Esophagus muscularis mucosa (tissue), 4 donors: ENCODE measurements at regions not wholly inside any gene's neighbourhood (a gene's known extent, or its start where the extent isn't known, plus 50 kb on each side); places are given as distances from the start of the nearest gene placed in this dataset.
A peak's percentile ranks its signal among the peaks of the same experiment; 100 is the strongest.
"Not testable (repeated sequence)": the region's sequence is repeated elsewhere in the genome, so short reads cannot be mapped to it uniquely, and the experiment has no call there.

ENCODE experiments used
- DNase-seq: peaks from one replicate; pipeline ENCODE4 v3.0.0-alpha.2; 2017; ENCODE audit errors: extremely low spot score
- H3K27ac ChIP-seq, 4 donors: fragments of 200-600 bp; sonication (generic); replicated peaks in 1 of 4; 1 replicate in 3 of 4; 2 replicates in 1 of 4; pipeline ENCODE4 v1.5.1; 2016 to 2019; ENCODE audit warnings: mild to moderate bottlenecking in 1 of 4
- H3K27me3 ChIP-seq, 4 donors: fragments of 200-600 bp; sonication (generic); one replicate each; pipeline versions ENCODE4 v1.5.1 to v1.6.0; 2016 to 2019
- H3K36me3 ChIP-seq, 4 donors: fragments of 200-600 bp; sonication (generic); one replicate each; pipeline ENCODE4 v1.5.1; 2016 to 2019
- H3K4me1 ChIP-seq, 4 donors: fragments of 200-600 bp; sonication (generic); one replicate each; pipeline ENCODE4 v1.5.1; 2016 to 2019
- H3K4me3 ChIP-seq, 4 donors: fragments of 200-600 bp; sonication (generic); 1 replicate in 2 of 4; 2 replicates in 2 of 4; pipeline ENCODE4 v1.5.1; 2016 to 2019; ENCODE audit warnings: mild to moderate bottlenecking in 4 of 4, moderate library complexity in 1 of 4
- H3K9me3 ChIP-seq, 4 donors: fragments of 200-600 bp; sonication (generic); 1 replicate in 3 of 4; 2 replicates in 1 of 4; pipeline ENCODE4 v1.5.1; 2016 to 2019
- CTCF ChIP-seq, 3 experiments: fragments of 200-600 bp in 2 of 3; fragments of 450-650 bp in 1 of 3; sonication (generic) in 2 of 3; IDR thresholded peaks; one replicate each; pipeline ENCODE4 v1.5.1; 2017 to 2019; ENCODE audit warnings: antibody characterized with exemption in 3 of 3, mild to moderate bottlenecking in 2 of 3, moderate library complexity in 1 of 3
- EP300 ChIP-seq: sonication (generic); formaldehyde crosslinking; IDR thresholded peaks from one replicate; pipeline ENCODE4 v1.6.1; 2017; ENCODE audit warnings: antibody characterized with exemption
- POLR2A ChIP-seq: fragments of 450-650 bp; IDR thresholded peaks from one replicate; pipeline ENCODE4 v1.6.1; 2017; ENCODE audit warnings: antibody characterized with exemption, moderate library complexity, mild to moderate bottlenecking, low read depth
- POLR2AphosphoS5 ChIP-seq, 2 donors: sonication (generic); formaldehyde crosslinking; IDR thresholded peaks; one replicate each; pipeline ENCODE4 v1.6.1; 2017; ENCODE audit warnings: antibody characterized with exemption in 2 of 2
- WGBS: methylation state at CpG from one replicate; pipeline ENCODE4 v1.1.5; 2018; 5-methylcytosine and 5-hydroxymethylcytosine counted together
- intact Hi-C: fragments of 100-400 bp; cut with DNase I; formaldehyde crosslinking; loops from one replicate; pipeline ENCODE4 v1.15.1; 2023

DNA sequence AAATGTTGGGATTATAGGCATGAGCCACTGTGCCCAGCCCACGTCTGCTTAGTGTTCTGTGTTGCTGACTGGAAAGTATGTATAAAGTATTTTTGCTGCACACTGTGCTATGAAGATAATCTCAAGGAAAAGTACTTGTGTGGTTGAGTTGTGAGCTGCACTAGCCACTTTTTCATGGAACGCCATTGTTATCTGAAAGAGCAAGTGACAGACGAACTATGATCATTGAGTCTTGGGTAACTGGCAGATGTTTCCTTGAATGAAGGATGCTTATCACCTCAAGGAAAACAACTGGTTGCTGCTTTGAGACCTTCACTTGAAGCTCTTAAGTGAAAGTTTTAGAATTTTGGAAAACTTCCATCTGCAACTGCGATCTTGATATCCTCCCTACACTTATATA lies 82.2 kb upstream of the KCTD1 start:
- Histone ChIP-seq H3K36me3 (no peaks in the 10 kb centered on the region), H3K4me1 (no peaks in the 10 kb centered on the region), H3K4me3 (no peak overlapping the region), H3K9me3 (no peaks in the 10 kb centered on the region), H3K27ac (no peak overlapping the region), H3K27me3 (no peaks in the 10 kb centered on the region)
- WGBS, result 95% methylated on average over 4 of the region's 4 CpGs
- no peak for DNase-seq
- intact Hi-C loops, result no loop called here
- TF ChIP-seq EP300 (no peak), POLR2AphosphoS5 (IDR thresholded peaks at IDR 0.05) (no peak), CTCF (IDR thresholded peaks at IDR 0.05) (no peak), POLR2A (no peak)

DNA sequence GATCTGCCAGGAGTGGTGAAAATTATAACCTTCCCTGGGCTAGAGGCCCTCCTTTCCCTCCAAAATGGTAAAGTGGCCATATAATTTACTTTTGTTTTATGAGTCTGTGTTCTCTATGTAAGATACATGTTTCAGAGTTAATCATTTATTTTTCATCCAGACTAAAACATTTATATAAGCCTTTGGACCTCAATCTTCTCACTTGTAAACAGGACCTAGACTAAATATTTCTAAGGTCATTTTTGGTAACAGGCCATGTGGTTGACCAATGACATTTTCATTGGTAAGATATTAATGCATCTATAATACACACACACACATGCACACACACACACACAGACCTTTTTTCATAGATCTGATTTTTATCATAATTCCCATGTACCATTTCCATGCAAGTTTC lies 79.7 kb upstream of the KCTD1 start:
- H3K27ac ChIP-seq, result no peak overlapping the region
- DNase-seq, result no peak
- no peaks in the 10 kb centered on the region for H3K27me3 ChIP-seq
- no peaks in the 10 kb centered on the region for H3K9me3 ChIP-seq
- no peak overlapping the region for H3K4me3 ChIP-seq
- no peaks in the 10 kb centered on the region for H3K36me3 ChIP-seq
- H3K4me1 ChIP-seq, result no peaks in the 10 kb centered on the region
- intact Hi-C loops, result no loop called here
- TF ChIP-seq EP300 (no peak), POLR2AphosphoS5 (IDR thresholded peaks at IDR 0.05) (no peak), POLR2A (no peak), CTCF (IDR thresholded peaks at IDR 0.05) (no peak)

DNA sequence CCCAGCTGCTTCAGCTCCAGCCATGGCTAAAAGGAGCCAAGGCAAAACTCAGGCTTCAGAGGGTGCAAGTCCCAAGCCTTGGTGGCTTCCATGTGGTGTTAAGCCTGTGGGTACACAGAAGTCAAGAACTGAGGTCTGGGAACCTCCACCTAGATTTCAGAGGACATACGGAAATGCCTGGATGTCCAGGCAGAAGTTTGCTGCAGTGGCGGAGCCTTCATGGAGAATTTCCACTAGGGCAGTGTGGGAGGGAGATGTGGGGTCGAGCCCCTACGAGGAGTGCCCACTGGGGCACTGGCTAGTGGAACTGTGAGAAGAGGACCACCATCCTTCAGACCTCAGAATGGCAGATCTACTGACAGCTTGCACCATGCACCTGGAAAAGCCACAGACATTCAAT lies 76.1 kb upstream of the KCTD1 start:
- Histone ChIP-seq H3K27me3 (no peaks in the 10 kb centered on the region), H3K36me3 (no peaks in the 10 kb centered on the region), H3K27ac (no peak overlapping the region), H3K9me3 (no peaks in the 10 kb centered on the region), H3K4me3 (no peak overlapping the region), H3K4me1 (peaks cover 0 to 7% (median 2%) of the 10 kb centered on the region in 4 donors)
- intact Hi-C loops, result no loop called here
- peak; percentile 14 for DNase-seq
- no peak for TF ChIP-seq EP300
- 100% methylated on average over 2 of the region's 4 CpGs for WGBS

DNA sequence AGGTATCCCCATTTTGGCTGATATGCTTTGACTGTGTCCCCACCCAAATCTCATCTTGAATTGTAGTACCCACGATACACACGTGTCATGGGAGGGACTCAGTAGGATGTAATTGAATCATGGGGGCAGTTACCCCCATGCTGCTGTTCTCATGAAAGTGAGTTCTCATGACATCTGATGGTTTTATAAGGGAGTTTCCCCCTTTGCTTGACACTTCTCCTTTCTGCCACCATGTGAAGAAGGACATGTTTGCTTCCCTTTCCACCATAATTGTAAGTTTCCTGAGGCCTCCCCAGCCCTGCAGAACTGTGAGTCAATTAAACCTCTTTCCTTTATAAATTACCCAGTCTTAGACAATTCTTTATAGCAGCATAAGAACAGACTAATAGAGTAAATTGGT lies 75.0 kb upstream of the KCTD1 start:
- H3K4me1 ChIP-seq, H3K27me3 ChIP-seq, DNase-seq, H3K36me3 ChIP-seq, H3K4me3 ChIP-seq, intact Hi-C loops, H3K27ac ChIP-seq, H3K9me3 ChIP-seq: not testable (repeated sequence)
- WGBS, result 98% methylated on average over 2 of the region's 2 CpGs

GRCh38 chr18:26621161-26622026 lies 73.0 kb upstream of the KCTD1 start:
- 51% methylated on average over 22 of the region's 22 CpGs for WGBS
- Histone ChIP-seq H3K9me3 (no peaks in the 10 kb centered on the region), H3K27ac (no peak overlapping the region), H3K27me3 (no peaks in the 10 kb centered on the region), H3K36me3 (no peaks in the 10 kb centered on the region), H3K4me3 (peak overlapping the region in 3 of 4 donors; percentile 7 to 27 (median 25)), H3K4me1 (peaks cover 0 to 13% (median 2%) of the 10 kb centered on the region in 4 donors)
- DNase-seq, result no peak
- intact Hi-C loops, result no loop called here
- TF ChIP-seq CTCF (IDR thresholded peaks at IDR 0.05), result peak; percentile 47 to 73 (median 52)
- no peak for TF ChIP-seq POLR2A
- TF ChIP-seq EP300, result no peak

GRCh38 chr18:26619350-26619749 lies 71.0 kb upstream of the KCTD1 start:
- WGBS, result 84% methylated on average over 2 of the region's 6 CpGs
- H3K27ac ChIP-seq, result no peak overlapping the region
- no peak for TF ChIP-seq POLR2AphosphoS5 (IDR thresholded peaks at IDR 0.05)
- no peak for TF ChIP-seq CTCF (IDR thresholded peaks at IDR 0.05)
- TF ChIP-seq POLR2A, result no peak
- no peak for TF ChIP-seq EP300
- H3K4me3 ChIP-seq, result no peak overlapping the region
- H3K27me3 ChIP-seq, result no peaks in the 10 kb centered on the region
- intact Hi-C loops, result no loop called here
- peaks cover 0 to 13% (median 2%) of the 10 kb centered on the region in 4 donors for H3K4me1 ChIP-seq
- no peak for DNase-seq
- no peaks in the 10 kb centered on the region for H3K9me3 ChIP-seq
- H3K36me3 ChIP-seq, result no peaks in the 10 kb centered on the region
